Loucy (cell line): ENCODE measurements at regions not wholly inside any gene's neighbourhood (a gene's known extent, or its start where the extent isn't known, plus 50 kb on each side); places are given as distances from the start of the nearest gene placed in this dataset.

ENCODE experiments used
- CTCF ChIP-seq: fragments of 200-600 bp; sonication (generic); conservative IDR thresholded peaks from 2 replicates; pipeline ENCODE4 v1.5.1; 2014; ENCODE audit warnings: mild to moderate bottlenecking, antibody characterized with exemption, low read length
- EZH2phosphoT487 ChIP-seq: fragments of 200-600 bp; IDR thresholded peaks from 2 replicates; pipeline ENCODE4 v1.6.1; 2018; ENCODE audit warnings: antibody characterized with exemption, mild to moderate bottlenecking, moderate library complexity, borderline replicate concordance

- TF ChIP-seq CTCF (no peak), EZH2phosphoT487 (no peak)
These were observed 1107.3 kb upstream of the EEF2KMT start for GRCh38 chr16:6204945-6205344.
